Progenitor cell of endocrine pancreas (in vitro differentiated cells): ENCODE measurements at regions not wholly inside any gene's neighbourhood (a gene's known extent, or its start where the extent isn't known, plus 50 kb on each side); places are given as distances from the start of the nearest gene placed in this dataset.

ENCODE experiments used
- DNase-seq: peaks from one replicate; pipeline ENCODE4 v3.0.0; 2021; ENCODE audit warnings: low spot score; ENCODE audit not compliant: unreplicated experiment
- H3K27ac Mint-ChIP-seq: 2 replicates; pipeline ENCODE4 v1.8.0; 2021; ENCODE audit warnings: mild to moderate bottlenecking, moderate library complexity, mixed read lengths
- H3K27me3 Mint-ChIP-seq: 2 replicates; pipeline ENCODE4 v1.8.0; 2021; ENCODE audit warnings: mixed read lengths
- H3K36me3 Mint-ChIP-seq: 2 replicates; pipeline ENCODE4 v1.8.0; 2022; ENCODE audit warnings: mixed read lengths; ENCODE audit not compliant: insufficient read depth
- H3K4me1 Mint-ChIP-seq: 2 replicates; pipeline ENCODE4 v1.8.0; 2021; ENCODE audit warnings: low read depth, mixed read lengths
- H3K4me3 Mint-ChIP-seq: 2 replicates; pipeline ENCODE4 v1.8.0; 2021; ENCODE audit warnings: low read depth, mild to moderate bottlenecking, moderate library complexity, mixed read lengths
- H3K9me3 Mint-ChIP-seq: 2 replicates; pipeline ENCODE4 v1.8.0; 2021; ENCODE audit warnings: low read depth, mixed read lengths
- TF ChIP-seq, protein P1 (sequence below): fragments of 200-600 bp; sonication (generic); IDR thresholded peaks from one replicate; pipeline ENCODE4 v1.5.0; 2021; ENCODE audit warnings: antibody characterized with exemption, mild to moderate bottlenecking; ENCODE audit not compliant: unreplicated experiment

DNA sequence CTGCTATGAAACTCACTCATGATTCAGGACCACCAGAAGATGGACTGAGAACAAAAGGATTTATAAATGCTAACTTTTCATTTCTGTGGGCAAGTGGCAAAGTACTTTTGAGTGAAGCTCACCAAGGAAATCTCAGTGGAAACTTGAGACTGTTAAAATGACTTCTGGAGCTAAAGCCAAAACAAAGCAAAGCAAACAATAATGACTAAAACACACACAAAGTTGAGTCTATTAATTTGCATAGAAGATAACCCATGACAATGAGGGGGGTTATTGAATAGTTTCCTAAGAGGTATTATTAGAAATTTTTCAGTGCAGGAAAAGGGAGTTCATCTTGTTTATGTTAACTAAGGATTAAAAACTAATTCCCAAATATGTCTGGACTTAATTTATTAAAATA, 612.8 kb upstream of the FAM174A start:
- no peak overlapping the region for H3K27ac Mint-ChIP-seq
- DNase-seq, result no peak
- H3K9me3 Mint-ChIP-seq, result peaks cover 4% of the 10 kb centered on the region
- no peak overlapping the region for H3K4me3 Mint-ChIP-seq
- TF ChIP-seq, protein P1, sequence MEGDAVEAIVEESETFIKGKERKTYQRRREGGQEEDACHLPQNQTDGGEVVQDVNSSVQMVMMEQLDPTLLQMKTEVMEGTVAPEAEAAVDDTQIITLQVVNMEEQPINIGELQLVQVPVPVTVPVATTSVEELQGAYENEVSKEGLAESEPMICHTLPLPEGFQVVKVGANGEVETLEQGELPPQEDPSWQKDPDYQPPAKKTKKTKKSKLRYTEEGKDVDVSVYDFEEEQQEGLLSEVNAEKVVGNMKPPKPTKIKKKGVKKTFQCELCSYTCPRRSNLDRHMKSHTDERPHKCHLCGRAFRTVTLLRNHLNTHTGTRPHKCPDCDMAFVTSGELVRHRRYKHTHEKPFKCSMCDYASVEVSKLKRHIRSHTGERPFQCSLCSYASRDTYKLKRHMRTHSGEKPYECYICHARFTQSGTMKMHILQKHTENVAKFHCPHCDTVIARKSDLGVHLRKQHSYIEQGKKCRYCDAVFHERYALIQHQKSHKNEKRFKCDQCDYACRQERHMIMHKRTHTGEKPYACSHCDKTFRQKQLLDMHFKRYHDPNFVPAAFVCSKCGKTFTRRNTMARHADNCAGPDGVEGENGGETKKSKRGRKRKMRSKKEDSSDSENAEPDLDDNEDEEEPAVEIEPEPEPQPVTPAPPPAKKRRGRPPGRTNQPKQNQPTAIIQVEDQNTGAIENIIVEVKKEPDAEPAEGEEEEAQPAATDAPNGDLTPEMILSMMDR, result no peak
- no peaks in the 10 kb centered on the region for H3K36me3 Mint-ChIP-seq
- no peaks in the 10 kb centered on the region for H3K27me3 Mint-ChIP-seq
- peaks cover 8% of the 10 kb centered on the region for H3K4me1 Mint-ChIP-seq

DNA sequence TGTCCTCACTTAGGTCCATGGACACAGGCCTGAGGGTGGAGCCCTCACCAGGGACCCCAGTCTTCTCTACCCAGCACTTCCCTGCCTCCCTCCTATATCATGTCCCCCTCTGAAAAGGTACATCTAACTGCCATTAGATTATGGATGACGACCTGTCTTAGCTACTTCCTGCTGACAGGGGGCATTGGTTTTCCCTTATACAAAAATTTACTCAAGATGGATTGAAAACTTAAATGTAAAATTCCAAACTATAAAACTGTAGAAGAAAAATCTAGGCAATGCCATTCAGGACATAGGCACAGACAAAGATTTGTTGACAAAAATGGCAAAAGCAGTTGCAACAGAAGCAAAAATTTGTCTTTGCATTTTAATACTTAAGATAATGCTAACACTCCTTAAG, 623.2 kb upstream of the FAM174A start:
- Mint-ChIP-seq H3K27ac (no peak overlapping the region), H3K4me3 (no peak overlapping the region), H3K9me3 (peaks cover 4% of the 10 kb centered on the region), H3K36me3 (no peaks in the 10 kb centered on the region), H3K27me3 (no peaks in the 10 kb centered on the region), H3K4me1 (peaks cover 3% of the 10 kb centered on the region)
- DNase-seq, result no peak
- TF ChIP-seq, protein P1, result no peak

DNA sequence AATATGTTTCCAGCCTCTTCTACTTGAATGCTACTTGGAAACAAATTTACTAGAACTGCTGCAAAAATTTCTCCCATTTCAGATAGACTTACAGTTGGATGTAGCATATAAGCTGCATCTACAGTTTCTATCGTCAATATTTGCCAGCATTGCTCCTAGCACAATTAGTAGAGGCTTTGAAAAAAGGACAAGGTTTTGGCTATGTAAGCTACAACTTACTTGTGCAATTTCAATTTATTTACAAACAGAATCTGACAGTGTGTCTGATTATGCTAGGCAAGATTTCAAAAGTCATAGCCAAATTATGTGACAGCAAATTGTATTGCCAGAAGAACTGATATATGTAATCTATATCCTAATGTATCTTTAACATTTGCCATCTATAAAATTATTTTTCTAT, 628.4 kb upstream of the FAM174A start:
- no peaks in the 10 kb centered on the region for H3K4me1 Mint-ChIP-seq
- no peak overlapping the region for H3K4me3 Mint-ChIP-seq

DNA sequence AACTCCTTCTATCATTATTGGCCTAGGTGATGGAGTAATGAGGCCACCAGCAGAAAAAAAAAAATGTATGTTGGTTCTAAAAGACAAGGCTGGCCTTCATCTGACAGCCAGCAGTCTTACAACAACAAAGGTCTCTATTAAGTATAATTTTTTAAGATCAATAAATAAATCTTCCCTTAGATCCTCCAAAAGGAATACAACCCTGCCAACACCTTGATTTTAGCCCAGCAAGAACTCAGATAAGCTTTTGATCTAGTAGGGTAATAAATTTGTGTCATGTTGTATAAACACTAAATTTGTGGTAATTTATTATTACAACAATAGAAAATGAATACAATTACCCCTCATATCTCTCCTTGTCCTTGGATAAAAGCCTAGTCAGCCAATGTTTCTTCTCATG, 633.2 kb upstream of the FAM174A start:
- no peaks in the 10 kb centered on the region for H3K36me3 Mint-ChIP-seq
- H3K4me1 Mint-ChIP-seq, result no peaks in the 10 kb centered on the region
- H3K27me3 Mint-ChIP-seq, result no peaks in the 10 kb centered on the region
- DNase-seq, result no peak
- H3K9me3 Mint-ChIP-seq, result no peaks in the 10 kb centered on the region
- no peak overlapping the region for H3K4me3 Mint-ChIP-seq
- TF ChIP-seq, protein P1, result no peak
- H3K27ac Mint-ChIP-seq, result no peak overlapping the region

More for the DNA sequence above, 628.4 kb upstream of the FAM174A start:
- TF ChIP-seq, protein P1, result no peak
- Mint-ChIP-seq H3K9me3 (peaks cover 4% of the 10 kb centered on the region), H3K36me3 (no peaks in the 10 kb centered on the region), H3K27ac (no peak overlapping the region), H3K27me3 (no peaks in the 10 kb centered on the region)
- DNase-seq, result no peak

DNA sequence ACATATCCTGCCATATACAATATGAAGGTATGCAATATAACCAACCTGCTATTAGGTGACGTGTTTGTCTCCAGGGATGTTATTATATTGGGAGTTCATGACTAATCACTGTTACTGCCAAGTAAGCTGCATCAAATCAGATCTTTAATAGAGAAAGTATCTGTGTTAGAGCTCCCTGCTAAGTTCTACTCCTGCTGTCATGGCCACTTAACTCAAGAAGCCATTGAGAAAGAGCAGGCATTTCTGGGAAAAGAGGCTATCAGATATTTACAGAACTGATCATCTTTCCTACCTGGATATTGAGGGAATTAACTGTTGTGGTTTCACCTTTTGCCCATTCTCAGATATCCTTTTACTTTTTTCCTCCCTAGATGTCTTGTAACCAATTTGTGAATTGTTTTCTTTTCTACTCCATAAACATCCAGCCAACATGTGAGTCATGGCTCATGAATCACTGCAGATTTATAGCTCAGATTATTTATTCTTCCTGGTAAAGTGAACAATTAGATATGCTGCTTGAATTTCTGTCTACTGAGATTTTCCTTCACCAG, 634.8 kb upstream of the FAM174A start:
- H3K36me3 Mint-ChIP-seq, result no peaks in the 10 kb centered on the region
- no peaks in the 10 kb centered on the region for H3K9me3 Mint-ChIP-seq
- no peak overlapping the region for H3K27ac Mint-ChIP-seq
- no peak overlapping the region for H3K4me3 Mint-ChIP-seq
- no peaks in the 10 kb centered on the region for H3K27me3 Mint-ChIP-seq
- TF ChIP-seq, protein P1, result no peak
- H3K4me1 Mint-ChIP-seq, result no peaks in the 10 kb centered on the region
- no peak for DNase-seq
